NCI-H524 treated with DMSO at 0.1 percent for 48 hours (cell line): ENCODE measurements at regions not wholly inside any gene's neighbourhood (a gene's known extent, or its start where the extent isn't known, plus 50 kb on each side); places are given as distances from the start of the nearest gene placed in this dataset.

Experiments used
- DNase-seq: peaks from one replicate; lab custom pipeline; 2025; lab: John Stamatoyannopoulos, UW

- DNase-seq, result no peak
Measured at GRCh38 chr20:11832397-11832796, 85.3 kb upstream of the BTBD3 start.

- no peak for DNase-seq
Measured at GRCh38 chr20:11832851-11833250, 84.8 kb upstream of the BTBD3 start.

- no peak for DNase-seq
Measured at GRCh38 chr20:11833825-11834224, 83.9 kb upstream of the BTBD3 start.

GRCh38 chr20:11838076-11838636 is 79.5 kb upstream of the BTBD3 start:
- no peak for DNase-seq

- no peak for DNase-seq
Measured at GRCh38 chr20:11841972-11842461, 75.7 kb upstream of the BTBD3 start.

GRCh38 chr20:11843289-11843688 is 74.4 kb upstream of the BTBD3 start:
- no peak for DNase-seq

GRCh38 chr20:11844691-11845090 is 73.0 kb upstream of the BTBD3 start:
- DNase-seq, result no peak

GRCh38 chr20:11845340-11845739 is 72.4 kb upstream of the BTBD3 start:
- no peak for DNase-seq

- DNase-seq, result no peak
Measured at GRCh38 chr20:11846131-11846530, 71.6 kb upstream of the BTBD3 start.

- DNase-seq, result no peak
Measured at GRCh38 chr20:11847827-11848226, 69.9 kb upstream of the BTBD3 start.

GRCh38 chr20:11849270-11849915 is 68.3 kb upstream of the BTBD3 start:
- peak; percentile 83 for DNase-seq

GRCh38 chr20:11849976-11850670 is 67.6 kb upstream of the BTBD3 start:
- peak; percentile 86 for DNase-seq

GRCh38 chr20:11850901-11851300 is 66.8 kb upstream of the BTBD3 start:
- no peak for DNase-seq

GRCh38 chr20:11851646-11852045 is 66.0 kb upstream of the BTBD3 start:
- DNase-seq, result no peak

- DNase-seq, result no peak
Measured at GRCh38 chr20:11852189-11852588, 65.5 kb upstream of the BTBD3 start.

GRCh38 chr20:11852811-11853210 is 64.9 kb upstream of the BTBD3 start:
- DNase-seq, result no peak

- no peak for DNase-seq
Measured at GRCh38 chr20:11853359-11853758, 64.3 kb upstream of the BTBD3 start.

- DNase-seq, result no peak
Measured at GRCh38 chr20:11861479-11861878, 56.2 kb upstream of the BTBD3 start.

GRCh38 chr20:11867291-11867919 is 50.3 kb upstream of the BTBD3 start:
- no peak for DNase-seq
